Motor neuron (in vitro differentiated cells): ENCODE measurements at regions not wholly inside any gene's neighbourhood (a gene's known extent, or its start where the extent isn't known, plus 50 kb on each side); places are given as distances from the start of the nearest gene placed in this dataset.
"Not testable (repeated sequence)": the region's sequence is repeated elsewhere in the genome, so short reads cannot be mapped to it uniquely, and the experiment has no call there.

Experiments
- ATAC-seq, 8 experiments: fragments of 200-7000 bp; cut with Tn5 transposase; replicated peaks in 6 of 8; 2 replicates each; pipeline ENCODE4 v1.8.0; 2021; ENCODE audit warnings: mild to moderate bottlenecking in 8 of 8, moderate library complexity in 8 of 8
- H3K27ac ChIP-seq, 2 donors: fragments of 250-450 bp; sonication (Bioruptor Pico); 2 replicates each; pipeline ENCODE4 v1.9.0; 2021; ENCODE audit warnings: antibody characterized with exemption in 2 of 2, mild to moderate bottlenecking in 2 of 2, moderate library complexity in 1 of 2
- H3K4me1 ChIP-seq, 2 donors: fragments of 250-450 bp; sonication (Bioruptor Pico); replicated peaks in 1 of 2; 2 replicates each; pipeline ENCODE4 v1.6.1; 2021; ENCODE audit warnings: antibody characterized with exemption in 2 of 2, mild to moderate bottlenecking in 2 of 2, moderate library complexity in 1 of 2
- H3K4me3 ChIP-seq, 5 donors: fragments of 250-450 bp; sonication (Bioruptor Pico); 2 replicates each; pipeline ENCODE4 v1.9.0; 2021; ENCODE audit warnings: antibody characterized with exemption in 5 of 5, mild to moderate bottlenecking in 5 of 5, moderate library complexity in 4 of 5
- WGBS, 10 experiments: fragments of 450-650 bp; shearing (Covaris generic); methylation state at CpG; one replicate each; pipeline ENCODE4 v1.0.0; 2022; 5-methylcytosine and 5-hydroxymethylcytosine counted together
- in situ Hi-C, 9 experiments: fragments of 400-800 bp; cut with MboI; loops; one replicate each; pipeline ENCODE4 v1.15.0; 2021; ENCODE audit warnings: low sequenced_read_pairs in 9 of 9, low pct_unique_long_range_greater_than_20kb in 2 of 9; ENCODE audit not compliant: unreplicated experiment in 9 of 9

- ATAC-seq, result no peak
- Histone ChIP-seq H3K4me1 (no peaks in the 10 kb centered on the region), H3K4me3 (no peak overlapping the region), H3K27ac (no peak overlapping the region)
- in situ Hi-C loops, result loop anchor here in 1 of 9 experiments (25.0 kb wide), 1 partner anchor 949 kb away; no protein-coding TSS in a partner anchor
- 55 to 98% (median 83%) methylated on average over 2 to 5 of the region's 5 CpGs; no CpG with 5 or more reads in 4 of the 10 experiments for whole genome bisulfite sequencing, 10 experiments
Measured at GRCh38 chr1:244286341-244286740, 165.4 kb downstream of the ADSS2 start.

GRCh38 chr1:244287726-244288125, 164.0 kb downstream of the ADSS2 start:
- ATAC-seq, result no peak
- Histone ChIP-seq H3K4me1 (no peaks in the 10 kb centered on the region), H3K4me3 (no peak overlapping the region), H3K27ac (no peak overlapping the region)
- in situ Hi-C loops, result loop anchor here in 1 of 9 experiments (25.0 kb wide), 1 partner anchor 950 kb away; no protein-coding TSS in a partner anchor
- 20 to 100% (median 70%) methylated on average over 1 of the region's 1 CpG; no CpG with 5 or more reads in 4 of the 10 experiments for WGBS, 10 experiments

- Histone ChIP-seq H3K4me3 (no peak overlapping the region), H3K27ac (no peak overlapping the region), H3K4me1 (no peaks in the 10 kb centered on the region)
- 33 to 100% (median 68%) methylated on average over 1 of the region's 1 CpG; no CpG with 5 or more reads in 4 of the 10 experiments for WGBS, 10 experiments
- in situ Hi-C loops, result loop anchor here in 1 of 9 experiments (25.0 kb wide), 1 partner anchor 951 kb away; no protein-coding TSS in a partner anchor
- no peak for ATAC-seq
Measured at GRCh38 chr1:244288663-244289062, 163.0 kb downstream of the ADSS2 start.

- no peak for ATAC-seq
- Histone ChIP-seq H3K4me3 (no peak overlapping the region), H3K27ac (no peak overlapping the region), H3K4me1 (peaks cover 0 to 4% of the 10 kb centered on the region in 2 donors)
- WGBS, 10 experiments, result 69 to 94% (median 84%) methylated on average over 3 to 11 of the region's 11 CpGs
- in situ Hi-C loops, result loop anchor here in 1 of 9 experiments (25.0 kb wide), 1 partner anchor 953 kb away; no protein-coding TSS in a partner anchor
Measured at GRCh38 chr1:244289991-244290785, 161.5 kb downstream of the ADSS2 start.

GRCh38 chr1:244291236-244292201, 160.2 kb downstream of the ADSS2 start:
- Histone ChIP-seq H3K27ac (no peak overlapping the region), H3K4me1 (peaks cover 0 to 5% of the 10 kb centered on the region in 2 donors), H3K4me3 (no peak overlapping the region)
- in situ Hi-C loops, result loop anchor here in 1 of 9 experiments (25.0 kb wide), 1 partner anchor 954 kb away; no protein-coding TSS in a partner anchor
- WGBS, 10 experiments, result 0 to 100% (median 90%) methylated on average over 1 to 14 of the region's 16 CpGs
- ATAC-seq, result no peak

GRCh38 chr1:244294599-244295224, 157.0 kb downstream of the ADSS2 start:
- in situ Hi-C loops, result loop anchor here in 1 of 9 experiments (25.0 kb wide), 1 partner anchor 957 kb away; no protein-coding TSS in a partner anchor
- Histone ChIP-seq H3K4me1 (peaks cover 3 to 7% of the 10 kb centered on the region in 2 donors), H3K4me3 (no peak overlapping the region), H3K27ac (no peak overlapping the region)
- WGBS, 10 experiments, result 33 to 79% (median 58%) methylated on average over 3 to 7 of the region's 7 CpGs
- ATAC-seq, result peak in 3 of 8 experiments; percentile 71 to 73 (median 72)

GRCh38 chr1:244296003-244296402, 155.7 kb downstream of the ADSS2 start:
- H3K4me3 ChIP-seq, result no peak overlapping the region
- WGBS, 10 experiments, result 60 to 100% (median 87%) methylated on average over 1 to 8 of the region's 8 CpGs; no CpG with 5 or more reads in 3 of the 10 experiments
- in situ Hi-C loops, result loop anchor here in 1 of 9 experiments (25.0 kb wide), 1 partner anchor 959 kb away; no protein-coding TSS in a partner anchor
- ATAC-seq, result peak in 1 of 8 experiments; percentile 36
- H3K27ac ChIP-seq, result no peak overlapping the region
- peaks cover 3 to 7% of the 10 kb centered on the region in 2 donors for H3K4me1 ChIP-seq

GRCh38 chr1:244296447-244296846, 155.3 kb downstream of the ADSS2 start:
- in situ Hi-C loops, result loop anchor here in 1 of 9 experiments (25.0 kb wide), 1 partner anchor 959 kb away; no protein-coding TSS in a partner anchor
- peaks cover 3 to 7% of the 10 kb centered on the region in 2 donors for H3K4me1 ChIP-seq
- no peak overlapping the region for H3K4me3 ChIP-seq
- no peak for ATAC-seq
- no peak overlapping the region for H3K27ac ChIP-seq
- WGBS, 10 experiments, result 43 to 92% (median 81%) methylated on average over 2 to 6 of the region's 6 CpGs

- ATAC-seq, result no peak
- peaks cover 3 to 7% of the 10 kb centered on the region in 2 donors for H3K4me1 ChIP-seq
- no peak overlapping the region for H3K4me3 ChIP-seq
- H3K27ac ChIP-seq, result no peak overlapping the region
- 25 to 100% (median 87%) methylated on average over 1 to 3 of the region's 3 CpGs for WGBS, 10 experiments
- in situ Hi-C loops, result loop anchor here in 1 of 9 experiments (25.0 kb wide), 1 partner anchor 960 kb away; no protein-coding TSS in a partner anchor
Measured at GRCh38 chr1:244297087-244297486, 154.6 kb downstream of the ADSS2 start.

- no peak for ATAC-seq
- in situ Hi-C loops, result loop anchor here in 1 of 9 experiments (25.0 kb wide), 1 partner anchor 960 kb away; no protein-coding TSS in a partner anchor
- Histone ChIP-seq H3K27ac (no peak overlapping the region), H3K4me3 (no peak overlapping the region), H3K4me1 (peaks cover 3 to 7% of the 10 kb centered on the region in 2 donors)
- WGBS, 10 experiments, result 75 to 100% (median 98%) methylated on average over 1 to 7 of the region's 7 CpGs; no CpG with 5 or more reads in 1 of the 10 experiments
Measured at GRCh38 chr1:244297616-244298015, 154.1 kb downstream of the ADSS2 start.

- H3K4me1 ChIP-seq, result peaks cover 8 to 21% of the 10 kb centered on the region in 2 donors
- 60 to 100% (median 95%) methylated on average over 2 to 7 of the region's 12 CpGs; no CpG with 5 or more reads in 6 of the 10 experiments for WGBS, 10 experiments
- in situ Hi-C loops, result loop anchor here in 1 of 9 experiments (25.0 kb wide), 1 partner anchor 112 kb away; no protein-coding TSS in a partner anchor
Measured at GRCh38 chr1:244300029-244300375, 151.7 kb downstream of the ADSS2 start.

GRCh38 chr1:244301595-244302130, 150.0 kb downstream of the ADSS2 start:
- 50 to 100% (median 83%) methylated on average over 1 to 5 of the region's 5 CpGs for WGBS, 10 experiments
- Histone ChIP-seq H3K27ac (no peak overlapping the region), H3K4me3 (no peak overlapping the region), H3K4me1 (peaks cover 5 to 21% of the 10 kb centered on the region in 2 donors)
- no peak for ATAC-seq
- in situ Hi-C loops, result loop anchor here in 1 of 9 experiments (25.0 kb wide), 1 partner anchor 111 kb away; no protein-coding TSS in a partner anchor

More at GRCh38 chr1:244300029-244300375, 151.7 kb downstream of the ADSS2 start:
- H3K4me3 ChIP-seq, H3K27ac ChIP-seq, ATAC-seq: not testable (repeated sequence)
